SH-SY5Y (cell line): ENCODE measurements at regions not wholly inside any gene's neighbourhood (a gene's known extent, or its start where the extent isn't known, plus 50 kb on each side); places are given as distances from the start of the nearest gene placed in this dataset.

Experiments
- GATA2 ChIP-seq: IDR thresholded peaks from 2 replicates; pipeline ENCODE4 v1.6.1; 2011; ENCODE audit warnings: mild to moderate bottlenecking, low read depth, low read length
- GATA3 ChIP-seq: IDR thresholded peaks from 2 replicates; pipeline ENCODE4 v1.6.1; 2011; ENCODE audit warnings: low read depth, mild to moderate bottlenecking, low read length, moderate library complexity

GRCh38 chr16:7185689-7186088, 147.0 kb upstream of the RBFOX1 start:
- no peak for TF ChIP-seq GATA2
- TF ChIP-seq GATA3: no peak
